K562 (cell line): ENCODE measurements at regions not wholly inside any gene's neighbourhood (a gene's known extent, or its start where the extent isn't known, plus 50 kb on each side); places are given as distances from the start of the nearest gene placed in this dataset.

ENCODE experiments used
- ATAC-seq: fragments of 200-7000 bp; cut with Tn5 transposase; 3 replicates; pipeline ENCODE4 v1.9.1; 2020; ENCODE audit warnings: moderate library complexity
- BruUV-seq: library from RNA; stranded (reverse); fragments of 400-500 nt; replicated peaks from 2 replicates; lab custom pipeline; 2021; lab: Mats Ljungman, UMichigan
- CTCF ChIA-PET: fragments of 300-600 bp; formaldehyde crosslinking; extraction: SDS; loops from one replicate; lab custom pipeline; 2021; ENCODE audit warnings: low intra/inter-chr PET ratio; lab: Yijun Ruan, JAX
- POLR2A ChIA-PET: fragments of 300-600, 350-650 bp; sonication (Branson Sonifier 250); formaldehyde crosslinking; extraction: SDS; loops from one replicate; lab custom pipeline; 2021; ENCODE audit warnings: antibody characterized with exemption, inconsistent platforms; lab: Yijun Ruan, JAX
- DNase-seq, 4 experiments: peaks; one replicate each; pipeline versions ENCODE4 v3.0.0 to v3.0.0-alpha.2; 2011 to 2018; ENCODE audit warnings: low spot score in 3 of 4, mixed read lengths in 3 of 4; ENCODE audit errors: extremely low read depth in 1 of 4
- FAIRE-seq: peaks from 2 replicates; lab custom pipeline; 2011; peaks lifted over from hg19 to GRCh38; lab: Jason Lieb, UNC
- H2AFZ ChIP-seq: 2 replicates; pipeline ENCODE4 v1.6.0; 2011; ENCODE audit warnings: low read depth, low read length, control low read depth, inconsistent platforms
- H3K27ac ChIP-seq: fragments of 200-600 bp; 3 replicates; pipeline ENCODE4 v1.8.0; 2011; ENCODE audit warnings: low read depth, mild to moderate bottlenecking, control low read depth, inconsistent platforms, low read length, moderate library complexity, mixed read lengths; ENCODE audit errors: extremely low read depth
- H3K27me3 ChIP-seq, 2 experiments: fragments of 300-600 bp in 1 of 2; 2 replicates in 1 of 2; 3 replicates in 1 of 2; pipeline versions ENCODE4 v1.6.0 to v1.8.0; 2011; ENCODE audit warnings: inconsistent platforms in 2 of 2, low read length in 2 of 2, mild to moderate bottlenecking in 1 of 2, mixed read lengths in 1 of 2, moderate library complexity in 1 of 2; ENCODE audit not compliant: control insufficient read depth in 2 of 2, insufficient read depth in 2 of 2
- H3K36me3 ChIP-seq: fragments of 300-600 bp; 3 replicates; pipeline ENCODE4 v1.8.0; 2011; ENCODE audit warnings: mild to moderate bottlenecking, low read length, inconsistent platforms; ENCODE audit not compliant: control insufficient read depth, insufficient read depth
- H3K4me1 ChIP-seq, 2 experiments: fragments of 200-600 bp in 1 of 2; replicated peaks in 1 of 2; 2 replicates in 1 of 2; 3 replicates in 1 of 2; pipeline versions ENCODE4 v1.5.1 to v1.8.0; 2011; ENCODE audit warnings: inconsistent platforms in 2 of 2, low read length in 2 of 2, mild to moderate bottlenecking in 1 of 2, mixed read lengths in 1 of 2, moderate library complexity in 1 of 2; ENCODE audit not compliant: control insufficient read depth in 2 of 2, insufficient read depth in 2 of 2
- H3K4me2 ChIP-seq: 2 replicates; pipeline ENCODE4 v1.6.1; 2011; ENCODE audit warnings: low read length, control low read depth, inconsistent platforms, mixed read lengths; ENCODE audit not compliant: insufficient read depth
- H3K4me3 ChIP-seq: fragments of 200-600 bp; sonication (generic), shearing (Covaris generic); 2 replicates; pipeline ENCODE4 v1.5.1; 2016; ENCODE audit warnings: control low read depth, inconsistent platforms
- H3K79me2 ChIP-seq: fragments of 200-600 bp; 3 replicates; pipeline ENCODE4 v1.8.0; 2011; ENCODE audit warnings: low read length, inconsistent platforms; ENCODE audit not compliant: control insufficient read depth, insufficient read depth
- H3K9ac ChIP-seq, 2 experiments: 2 replicates each; pipeline versions ENCODE4 v1.6.0 to v1.6.1; 2011; ENCODE audit warnings: low read depth in 2 of 2, low read length in 2 of 2, control low read depth in 1 of 2, inconsistent platforms in 1 of 2, mild to moderate bottlenecking in 1 of 2, mixed read lengths in 1 of 2; ENCODE audit not compliant: insufficient read depth in 1 of 2
- H3K9me1 ChIP-seq: one replicate; pipeline ENCODE4 v1.6.0; 2011; ENCODE audit warnings: inconsistent platforms, mild to moderate bottlenecking, low read length, moderate library complexity; ENCODE audit not compliant: control insufficient read depth, insufficient read depth
- H3K9me3 ChIP-seq: replicated peaks from 2 replicates; pipeline ENCODE4 v1.5.1; 2011; ENCODE audit warnings: low read depth, low read length, inconsistent platforms; ENCODE audit not compliant: control insufficient read depth, insufficient read depth
- H4K20me1 ChIP-seq: replicated peaks from 2 replicates; pipeline ENCODE4 v1.6.1; 2011; ENCODE audit warnings: low read length, inconsistent platforms, mixed read lengths; ENCODE audit not compliant: control insufficient read depth, insufficient read depth
- ADNP ChIP-seq: fragments of 200-800 bp; sonication (Bioruptor generic); IDR thresholded peaks from 2 replicates; pipeline ENCODE4 v1.6.1; 2016; ENCODE audit warnings: missing genetic modification characterization, missing compliant biosample characterization
- CBX3 ChIP-seq, 2 experiments: IDR thresholded peaks; 1 replicate in 1 of 2; 2 replicates in 1 of 2; pipeline ENCODE4 v1.6.1; 2012; ENCODE audit warnings: inconsistent platforms in 2 of 2, low read length in 2 of 2, borderline replicate concordance in 1 of 2, control low read depth in 1 of 2
- CBX5 ChIP-seq: IDR thresholded peaks from 2 replicates; pipeline ENCODE4 v1.6.1; 2014; ENCODE audit warnings: low read depth, borderline replicate concordance
- GTF2A2 ChIP-seq: IDR thresholded peaks from 2 replicates; pipeline ENCODE4 v1.6.1; 2016; ENCODE audit warnings: mild to moderate bottlenecking, missing genetic modification characterization, missing compliant biosample characterization
- NFE2 ChIP-seq: IDR thresholded peaks from 2 replicates; pipeline ENCODE4 v1.6.1; 2014; ENCODE audit warnings: antibody characterized with exemption, low read depth
- PBX2 ChIP-seq, 2 experiments: IDR thresholded peaks in 1 of 2; conservative IDR thresholded peaks in 1 of 2; 2 replicates each; pipeline ENCODE4 v1.6.1; 2016; ENCODE audit warnings: low read depth in 2 of 2, mild to moderate bottlenecking in 1 of 2, missing compliant biosample characterization in 1 of 2, missing genetic modification characterization in 1 of 2, moderate library complexity in 1 of 2
- PCBP1 ChIP-seq: fragments of 200-400 bp; formaldehyde crosslinking; IDR thresholded peaks from 2 replicates; pipeline ENCODE4 v1.6.1; 2018; ENCODE audit warnings: mild to moderate bottlenecking, low read depth, low read length; ENCODE audit not compliant: poor library complexity, severe bottlenecking
- PRDM10 ChIP-seq: fragments of 450-650 bp; IDR thresholded peaks from 2 replicates; pipeline ENCODE4 v1.6.1; 2018; ENCODE audit not compliant: partially characterized antibody
- RBM34 ChIP-seq: fragments of 200-400 bp; formaldehyde crosslinking; IDR thresholded peaks from 2 replicates; pipeline ENCODE4 v1.6.1; 2018; ENCODE audit warnings: low read length, borderline replicate concordance; ENCODE audit not compliant: insufficient read depth
- SRSF3 ChIP-seq: fragments of 200-400 bp; formaldehyde crosslinking; IDR thresholded peaks from 2 replicates; pipeline ENCODE4 v1.6.1; 2016; ENCODE audit warnings: mild to moderate bottlenecking, low read length, moderate library complexity; ENCODE audit not compliant: insufficient read depth
- ZNF24 ChIP-seq: fragments of 450-650 bp; IDR thresholded peaks from 2 replicates; pipeline ENCODE4 v1.6.1; 2016
- ZNF431 ChIP-seq: sonication (generic); formaldehyde crosslinking; IDR thresholded peaks from 2 replicates; pipeline ENCODE4 v1.8.0; 2022; ENCODE audit warnings: mild to moderate bottlenecking, missing genetic modification reagents
- ZNF445 ChIP-seq: fragments of 250-450 bp; sonication (Bioruptor Pico); IDR thresholded peaks from 2 replicates; pipeline ENCODE4 v1.4.0; 2020; ENCODE audit warnings: low read depth, mild to moderate bottlenecking, moderate library complexity
- WGBS: fragments of 100-300 bp; shearing (Covaris generic); methylation state at CpG from one replicate; pipeline ENCODE4 v1.1.6; 2016; ENCODE audit warnings: low coverage, mixed read lengths; ENCODE audit not compliant: insufficient coverage; ENCODE audit errors: missing lambda C conversion rate; 5-methylcytosine and 5-hydroxymethylcytosine counted together
- in situ Hi-C: fragments of 300-500 bp; cut with MboI; formaldehyde crosslinking; loops from 4 replicates; pipeline ENCODE4 v1.15.0; 2018; ENCODE audit warnings: inconsistent platforms, mixed read lengths
- intact Hi-C: fragments of 100-400 bp; cut with micrococcal nuclease; formaldehyde crosslinking; loops from 2 replicates; pipeline ENCODE4 v1.14.2; 2022
- TF ChIP-seq, protein P1 (sequence below): fragments of 250-450 bp; sonication (Bioruptor Pico); IDR thresholded peaks from 2 replicates; pipeline ENCODE4 v1.8.0; 2021; ENCODE audit warnings: mild to moderate bottlenecking, moderate library complexity

DNA sequence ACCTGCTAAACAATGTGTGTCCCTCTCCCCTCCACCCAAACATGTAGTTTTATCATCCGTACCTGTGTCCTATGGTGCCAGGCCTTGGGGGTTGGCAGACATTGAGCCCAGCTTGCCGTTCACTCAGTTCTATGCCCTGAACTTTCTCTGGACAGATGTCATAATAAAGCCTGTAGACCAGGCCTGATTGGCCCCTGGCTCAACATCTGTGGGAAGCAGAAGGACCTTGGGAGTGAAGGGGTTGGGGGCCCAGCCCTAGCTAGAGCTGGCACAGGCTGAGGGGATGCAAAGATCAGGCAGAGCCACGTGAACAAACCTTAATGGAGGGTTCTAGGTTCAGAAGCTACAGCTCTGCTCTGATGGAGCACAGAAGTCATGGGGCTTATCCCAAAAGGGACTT is 600.6 kb downstream of the BUD13 start:
- H2AFZ ChIP-seq: no peak overlapping the region
- H3K4me3 ChIP-seq: no peak overlapping the region
- no peak for FAIRE-seq
- H3K36me3 ChIP-seq: no peaks in the 10 kb centered on the region
- WGBS: 0% methylated on average over 3 of the region's 3 CpGs
- POLR2A ChIA-PET: interaction anchor here (0.7 kb wide), 1 partner anchor 99 kb away, joined by 3 read pairs; no protein-coding TSS in a partner anchor
- in situ Hi-C loops: no loop called here
- CTCF ChIA-PET: no interaction called here
- H3K4me1 ChIP-seq: no peaks in the 10 kb centered on the region
- H3K9ac ChIP-seq: no peak overlapping the region
- H3K9me3 ChIP-seq: no peaks in the 10 kb centered on the region
- intact Hi-C loops: no loop called here
- no peak for DNase-seq
- TF ChIP-seq SRSF3 (no peak), PCBP1 (no peak), ZNF24 (no peak), PBX2 (CRISPR knock-in tag; IDR thresholded peaks at IDR 0.05; ENCODE audit: low read depth) (no peak), PBX2 (tag; conservative IDR thresholded peaks at IDR 0.05; ENCODE audit: low read depth) (no peak), ZNF431 (CRISPR knock-in tag) (no peak), CBX3 (IDR thresholded peaks at IDR 0.05; ENCODE audit: borderline replicate concordance in 1 of 2, low read length in 2 of 2) (no peak), GTF2A2 (no peak), ADNP (tag) (no peak), PRDM10 (no peak), NFE2 (no peak), ZNF445 (CRISPR knock-in tag) (no peak), RBM34 (no peak), CBX5 (no peak)
- TF ChIP-seq, protein P1, sequence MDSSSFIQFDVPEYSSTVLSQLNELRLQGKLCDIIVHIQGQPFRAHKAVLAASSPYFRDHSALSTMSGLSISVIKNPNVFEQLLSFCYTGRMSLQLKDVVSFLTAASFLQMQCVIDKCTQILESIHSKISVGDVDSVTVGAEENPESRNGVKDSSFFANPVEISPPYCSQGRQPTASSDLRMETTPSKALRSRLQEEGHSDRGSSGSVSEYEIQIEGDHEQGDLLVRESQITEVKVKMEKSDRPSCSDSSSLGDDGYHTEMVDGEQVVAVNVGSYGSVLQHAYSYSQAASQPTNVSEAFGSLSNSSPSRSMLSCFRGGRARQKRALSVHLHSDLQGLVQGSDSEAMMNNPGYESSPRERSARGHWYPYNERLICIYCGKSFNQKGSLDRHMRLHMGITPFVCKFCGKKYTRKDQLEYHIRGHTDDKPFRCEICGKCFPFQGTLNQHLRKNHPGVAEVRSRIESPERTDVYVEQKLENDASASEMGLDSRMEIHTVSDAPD (CRISPR knock-in tag): no peak
- H3K79me2 ChIP-seq: no peaks in the 10 kb centered on the region
- no TSS peak for BruUV-seq
- ATAC-seq: no peak
- H3K9me1 ChIP-seq: no peaks in the 10 kb centered on the region
- no peak overlapping the region for H3K4me2 ChIP-seq
- no peak overlapping the region for H3K27ac ChIP-seq
- H3K27me3 ChIP-seq: no peaks in the 10 kb centered on the region; a peak in 1 of 5 replicates
- no peaks in the 10 kb centered on the region; the same call in 1 of the 2 replicates for H4K20me1 ChIP-seq
